Keratinocyte (primary cell): ENCODE measurements at regions not wholly inside any gene's neighbourhood (a gene's known extent, or its start where the extent isn't known, plus 50 kb on each side); places are given as distances from the start of the nearest gene placed in this dataset.
"Not testable (repeated sequence)": the region's sequence is repeated elsewhere in the genome, so short reads cannot be mapped to it uniquely, and the experiment has no call there.

ENCODE experiments used
- CTCF ChIP-seq, 3 experiments: IDR thresholded peaks in 1 of 3; conservative IDR thresholded peaks in 1 of 3; optimal IDR thresholded peaks in 1 of 3; 2 replicates in 2 of 3; 3 replicates in 1 of 3; pipeline versions ENCODE3 to v1.5.1; 2011; ENCODE audit warnings: low read length in 3 of 3, mild to moderate bottlenecking in 3 of 3, moderate library complexity in 2 of 3, control low read depth in 1 of 3, inconsistent platforms in 1 of 3; ENCODE audit not compliant: insufficient read depth in 2 of 3; ENCODE audit errors: extremely low read depth in 1 of 3
- EZH2 ChIP-seq: IDR thresholded peaks from one replicate; pipeline ENCODE4 v1.6.1; 2012; ENCODE audit warnings: inconsistent platforms, mild to moderate bottlenecking, low read length, moderate library complexity

DNA sequence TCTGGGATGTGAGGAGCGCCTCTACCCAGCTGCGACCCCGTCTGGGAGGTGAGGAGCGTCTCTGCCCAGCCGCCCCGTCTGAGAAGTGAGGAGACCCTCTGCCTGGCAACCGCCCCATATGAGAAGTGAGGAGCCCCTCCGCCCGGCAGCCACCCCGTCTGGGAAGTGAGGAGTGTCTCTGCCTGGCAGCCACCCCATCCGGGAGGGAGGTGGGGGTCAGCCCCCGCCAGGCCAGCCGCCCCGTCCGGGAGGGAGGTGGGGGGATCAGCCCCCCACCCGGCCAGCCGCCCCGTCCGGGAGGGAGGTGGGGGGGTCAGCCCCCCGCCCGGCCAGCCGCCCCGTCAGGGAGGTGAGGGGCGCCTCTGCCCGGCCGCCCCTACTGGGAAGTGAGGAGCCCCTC, 76.0 kb downstream of the FZD4 start:
- TF ChIP-seq CTCF (optimal IDR thresholded peaks at IDR 0.05 in 1 of 3, IDR thresholded peaks at IDR 0.05 in 1 of 3, conservative IDR thresholded peaks at IDR 0.05 in 1 of 3; ENCODE audit: extremely low read depth in 1 of 3, insufficient read depth in 2 of 3, low read length in 3 of 3); EZH2: not testable (repeated sequence)
